ENCODE measurements at regions not wholly inside any gene's neighbourhood (a gene's known extent, or its start where the extent isn't known, plus 50 kb on each side); places are given as distances from the start of the nearest gene placed in this dataset.

DNA sequence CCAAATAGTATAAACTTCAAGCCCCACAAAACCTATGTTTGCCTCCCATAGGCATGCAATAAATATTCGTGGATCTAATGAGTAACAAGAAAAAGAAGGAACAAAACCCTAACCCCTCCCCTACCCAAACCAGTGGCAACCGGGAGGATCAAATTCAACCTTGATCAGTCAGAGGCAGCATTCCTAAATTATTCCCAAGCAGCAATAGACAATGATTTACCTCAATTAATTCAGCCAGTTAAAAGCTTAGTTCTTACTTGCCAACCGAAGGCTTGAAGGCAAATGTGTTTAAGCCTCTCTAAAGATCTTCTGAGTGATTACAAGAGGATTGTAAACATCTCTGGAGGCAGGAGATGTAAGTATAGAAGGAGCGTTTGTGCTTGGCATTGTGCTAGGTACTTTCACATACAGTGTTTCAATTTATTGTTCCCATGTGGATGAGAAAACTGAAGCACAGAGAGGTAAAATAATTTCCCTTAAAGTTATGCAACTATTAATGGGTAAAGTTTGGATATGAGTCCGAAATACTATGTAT, 197.7 kb downstream of the MTX2 start:
- ChIA-PET CTCF (no interaction called here), POLR2A (no interaction called here)
- Histone ChIP-seq H3K4me3 (ENCODE audit: control insufficient read depth in 1 of 7, extremely low read depth in 1 of 7, insufficient read depth in 4 of 7, low read depth in 2 of 7, low read length in 6 of 7) (no peak overlapping the region), H3K4me1 (ENCODE audit: control extremely low read depth in 1 of 4, control insufficient read depth in 4 of 4, insufficient read depth in 4 of 4, low read length in 3 of 4) (peaks cover 0 to 3% (median 2%) of the 10 kb centered on the region in 4 experiments), H3K9me3 (ENCODE audit: control extremely low read depth in 1 of 5, control insufficient read depth in 4 of 5, insufficient read depth in 2 of 5, low read depth in 1 of 5, low read length in 4 of 5) (no peaks in the 10 kb centered on the region), H3K27ac (ENCODE audit: insufficient read depth in 1 of 2, low read depth in 1 of 2, low read length in 2 of 2, poor library complexity in 1 of 2, severe bottlenecking in 2 of 2) (no peak overlapping the region), H3K36me3 (ENCODE audit: control insufficient read depth in 4 of 4, insufficient read depth in 4 of 4, low read length in 3 of 4) (no peaks in the 10 kb centered on the region), H3K27me3 (replicated peaks in 2 of 5; ENCODE audit: control insufficient read depth in 4 of 5, insufficient read depth in 5 of 5, low read length in 4 of 5) (peaks cover 0 to 36% (median 23%) of the 10 kb centered on the region in 5 experiments)
- WGBS (ENCODE audit: insufficient coverage): 100% methylated on average over 2 of the region's 5 CpGs
- no peak for DNase-seq

DNA sequence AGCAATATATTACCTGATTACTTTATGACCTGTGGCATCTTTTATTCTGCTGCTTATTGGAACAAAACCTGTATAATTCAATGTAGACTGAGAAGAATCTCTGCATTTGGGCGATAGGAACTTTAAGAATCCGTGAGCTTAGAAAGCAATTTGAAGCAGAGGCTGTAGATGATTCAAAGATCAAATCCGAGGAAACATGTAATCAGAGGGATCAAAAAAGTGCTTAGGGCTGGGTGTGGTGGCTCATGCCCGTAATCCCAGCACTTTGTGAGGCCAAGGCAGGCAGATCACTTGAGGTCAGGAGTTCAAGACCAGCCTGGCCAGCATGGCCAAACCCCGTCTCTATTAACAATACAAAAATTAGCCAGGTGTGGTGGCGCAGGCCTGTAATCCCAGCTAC, 198.4 kb downstream of the MTX2 start:
- 97% methylated on average over 6 of the region's 6 CpGs for WGBS (ENCODE audit: insufficient coverage)
- H3K27me3 ChIP-seq (replicated peaks in 2 of 5; ENCODE audit: control insufficient read depth in 4 of 5, insufficient read depth in 5 of 5, low read length in 4 of 5): peaks cover 0 to 30% (median 16%) of the 10 kb centered on the region in 5 experiments
- CTCF ChIA-PET: no interaction called here

DNA sequence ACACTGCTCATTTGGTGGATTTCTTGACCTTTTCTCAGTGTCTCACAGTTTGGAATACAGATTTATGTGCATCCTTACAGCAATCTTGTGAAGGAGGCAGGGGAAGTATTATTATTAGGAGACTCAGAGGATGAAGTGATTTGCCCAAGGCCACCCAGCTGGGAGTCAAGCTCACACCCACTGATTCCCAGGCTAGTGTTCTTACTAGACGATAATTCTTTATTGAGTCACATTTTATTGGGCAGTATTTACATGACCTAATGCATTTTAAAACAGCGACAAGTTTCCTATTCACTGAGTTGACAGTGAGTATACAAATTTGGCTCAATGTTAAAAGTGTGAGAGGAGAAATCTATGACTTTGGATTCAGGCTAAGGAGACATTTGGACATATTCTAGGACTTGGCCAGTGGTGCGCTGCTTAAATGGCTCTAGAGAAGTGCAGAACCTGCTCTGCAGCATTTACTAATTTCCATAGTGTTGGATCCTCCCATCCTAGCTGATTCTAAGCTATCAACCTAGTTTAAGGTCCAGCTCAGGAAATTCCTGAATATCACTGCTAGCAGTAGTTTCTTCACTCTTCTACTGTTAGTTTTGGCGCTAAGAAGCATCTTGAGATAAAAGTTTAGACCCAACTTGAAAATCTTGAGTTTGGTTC, 199.3 kb downstream of the MTX2 start:
- Histone ChIP-seq H3K27ac (ENCODE audit: insufficient read depth in 1 of 2, low read depth in 1 of 2, low read length in 2 of 2, poor library complexity in 1 of 2, severe bottlenecking in 2 of 2) (no peak overlapping the region), H3K9me3 (ENCODE audit: control extremely low read depth in 1 of 5, control insufficient read depth in 4 of 5, insufficient read depth in 2 of 5, low read depth in 1 of 5, low read length in 4 of 5) (no peaks in the 10 kb centered on the region), H3K4me3 (ENCODE audit: control insufficient read depth in 1 of 7, extremely low read depth in 1 of 7, insufficient read depth in 4 of 7, low read depth in 2 of 7, low read length in 6 of 7) (no peak overlapping the region), H3K27me3 (replicated peaks in 2 of 5; ENCODE audit: control insufficient read depth in 4 of 5, insufficient read depth in 5 of 5, low read length in 4 of 5) (peaks cover 0 to 28% (median 13%) of the 10 kb centered on the region in 5 experiments), H3K36me3 (ENCODE audit: control insufficient read depth in 4 of 4, insufficient read depth in 4 of 4, low read length in 3 of 4) (no peaks in the 10 kb centered on the region), H3K4me1 (ENCODE audit: control extremely low read depth in 1 of 4, control insufficient read depth in 4 of 4, insufficient read depth in 4 of 4, low read length in 3 of 4) (peaks cover 2 to 17% (median 5%) of the 10 kb centered on the region in 4 experiments)
- ChIA-PET CTCF (interaction anchor here (1.0 to 1.2 kb wide), 2 partner anchors 13 to 14 kb away, joined by 4 read pairs; no protein-coding TSS in a partner anchor), POLR2A (interaction anchor here (0.6 kb wide), 1 partner anchor 35 kb away, joined by 3 read pairs; no protein-coding TSS in a partner anchor)
- DNase-seq: no peak
- 100% methylated on average over 2 of the region's 4 CpGs for WGBS (ENCODE audit: insufficient coverage)

More for the DNA sequence above, 198.4 kb downstream of the MTX2 start:
- DNase-seq: no peak
- Histone ChIP-seq H3K4me1 (ENCODE audit: control extremely low read depth in 1 of 4, control insufficient read depth in 4 of 4, insufficient read depth in 4 of 4, low read length in 3 of 4) (peaks cover 2 to 9% (median 5%) of the 10 kb centered on the region in 4 experiments), H3K4me3 (ENCODE audit: control insufficient read depth in 1 of 7, extremely low read depth in 1 of 7, insufficient read depth in 4 of 7, low read depth in 2 of 7, low read length in 6 of 7) (no peak overlapping the region), H3K9me3 (ENCODE audit: control extremely low read depth in 1 of 5, control insufficient read depth in 4 of 5, insufficient read depth in 2 of 5, low read depth in 1 of 5, low read length in 4 of 5) (no peaks in the 10 kb centered on the region), H3K36me3 (ENCODE audit: control insufficient read depth in 4 of 4, insufficient read depth in 4 of 4, low read length in 3 of 4) (no peaks in the 10 kb centered on the region), H3K27ac (ENCODE audit: insufficient read depth in 1 of 2, low read depth in 1 of 2, low read length in 2 of 2, poor library complexity in 1 of 2, severe bottlenecking in 2 of 2) (no peak overlapping the region)
- POLR2A ChIA-PET: no interaction called here

DNA sequence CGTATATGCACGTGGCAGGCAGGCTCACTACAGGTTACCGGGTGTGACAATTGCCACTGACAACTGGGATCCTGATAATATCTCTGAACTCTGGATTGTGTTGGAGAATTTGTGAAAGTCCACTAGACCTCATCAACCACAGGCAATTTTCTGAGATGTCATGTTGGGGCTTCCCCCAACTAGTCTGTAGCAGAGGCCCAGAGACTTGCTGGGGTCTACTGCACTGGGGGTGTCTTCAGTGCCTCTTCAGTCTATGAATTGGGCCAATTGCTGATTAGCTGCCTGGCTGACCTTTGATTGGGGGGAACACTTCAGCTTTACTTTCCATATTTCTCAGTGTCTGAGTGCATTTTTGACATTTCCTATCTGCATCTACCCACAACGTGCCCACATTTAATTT, 201.5 kb downstream of the MTX2 start:
- Histone ChIP-seq H3K4me3 (ENCODE audit: control insufficient read depth in 1 of 7, extremely low read depth in 1 of 7, insufficient read depth in 4 of 7, low read depth in 2 of 7, low read length in 6 of 7) (no peak overlapping the region), H3K36me3 (ENCODE audit: control insufficient read depth in 4 of 4, insufficient read depth in 4 of 4, low read length in 3 of 4) (no peaks in the 10 kb centered on the region), H3K9me3 (ENCODE audit: control extremely low read depth in 1 of 5, control insufficient read depth in 4 of 5, insufficient read depth in 2 of 5, low read depth in 1 of 5, low read length in 4 of 5) (peaks cover 0 to 1% (median 0%) of the 10 kb centered on the region in 5 experiments), H3K4me1 (ENCODE audit: control extremely low read depth in 1 of 4, control insufficient read depth in 4 of 4, insufficient read depth in 4 of 4, low read length in 3 of 4) (peaks cover 2 to 17% (median 5%) of the 10 kb centered on the region in 4 experiments), H3K27ac (ENCODE audit: insufficient read depth in 1 of 2, low read depth in 1 of 2, low read length in 2 of 2, poor library complexity in 1 of 2, severe bottlenecking in 2 of 2) (no peak overlapping the region), H3K27me3 (replicated peaks in 2 of 5; ENCODE audit: control insufficient read depth in 4 of 5, insufficient read depth in 5 of 5, low read length in 4 of 5) (peaks cover 0 to 13% (median 3%) of the 10 kb centered on the region in 5 experiments)
- 93% methylated on average over 3 of the region's 4 CpGs for WGBS (ENCODE audit: insufficient coverage)
- CTCF ChIA-PET: no interaction called here
- no peak for DNase-seq
- POLR2A ChIA-PET: no interaction called here

DNA sequence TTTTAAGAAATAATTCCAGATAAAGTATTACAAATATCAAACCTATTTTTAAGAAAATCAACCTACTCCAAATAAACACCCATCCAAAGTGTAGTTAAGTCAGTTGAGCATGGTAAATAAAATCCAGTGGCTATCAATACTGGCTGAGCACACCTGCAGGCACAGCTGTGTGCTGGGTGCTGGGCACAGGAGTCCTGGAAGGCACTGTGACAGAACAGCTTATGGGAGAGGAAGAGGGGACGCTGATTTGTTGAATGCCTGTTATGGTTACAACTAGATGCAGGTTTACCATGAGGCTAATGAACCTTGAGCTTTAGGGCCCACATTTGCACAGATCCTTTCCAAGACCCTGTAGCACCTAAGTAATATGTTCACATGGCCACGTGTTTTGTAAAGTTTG, 202.7 kb downstream of the MTX2 start:
- POLR2A ChIA-PET: no interaction called here
- Histone ChIP-seq H3K36me3 (ENCODE audit: control insufficient read depth in 4 of 4, insufficient read depth in 4 of 4, low read length in 3 of 4) (no peaks in the 10 kb centered on the region), H3K4me1 (ENCODE audit: control extremely low read depth in 1 of 4, control insufficient read depth in 4 of 4, insufficient read depth in 4 of 4, low read length in 3 of 4) (peaks cover 2 to 17% (median 5%) of the 10 kb centered on the region in 4 experiments), H3K9me3 (ENCODE audit: control extremely low read depth in 1 of 5, control insufficient read depth in 4 of 5, insufficient read depth in 2 of 5, low read depth in 1 of 5, low read length in 4 of 5) (peaks cover 0 to 1% (median 0%) of the 10 kb centered on the region in 5 experiments), H3K27me3 (replicated peaks in 2 of 5; ENCODE audit: control insufficient read depth in 4 of 5, insufficient read depth in 5 of 5, low read length in 4 of 5) (peaks cover 0 to 5% (median 3%) of the 10 kb centered on the region in 5 experiments), H3K27ac (ENCODE audit: insufficient read depth in 1 of 2, low read depth in 1 of 2, low read length in 2 of 2, poor library complexity in 1 of 2, severe bottlenecking in 2 of 2) (no peak overlapping the region), H3K4me3 (ENCODE audit: control insufficient read depth in 1 of 7, extremely low read depth in 1 of 7, insufficient read depth in 4 of 7, low read depth in 2 of 7, low read length in 6 of 7) (no peak overlapping the region)
- WGBS (ENCODE audit: insufficient coverage): 100% methylated on average over 1 of the region's 2 CpGs
- no peak for DNase-seq
- CTCF ChIA-PET: interaction anchor here (1.1 to 1.4 kb wide), 3 partner anchors 9 to 17 kb away, joined by 3 to 5 read pairs (median 3); no protein-coding TSS in a partner anchor

DNA sequence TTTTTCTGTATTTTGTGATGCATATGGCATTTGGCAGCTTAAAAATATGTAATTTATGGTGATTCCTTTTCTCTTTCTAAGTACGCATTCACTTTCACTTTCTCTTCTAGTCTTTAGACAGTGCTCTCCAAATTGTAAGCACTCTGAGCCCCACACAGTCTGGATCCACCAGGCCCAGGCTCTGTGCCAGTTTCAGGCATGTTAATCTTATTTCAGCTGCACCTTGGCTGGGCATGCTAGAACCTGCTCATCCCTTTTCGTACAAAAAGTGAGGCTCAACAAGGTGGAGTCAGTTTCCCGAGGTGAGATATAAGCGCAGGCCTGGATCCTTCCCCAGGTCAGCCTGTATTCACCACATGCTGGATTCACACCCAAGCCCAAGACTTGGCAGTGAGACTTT, 203.9 kb downstream of the MTX2 start:
- peak in 2 of 3 donors; percentile 49 to 60 for DNase-seq
- peaks cover 0 to 1% (median 0%) of the 10 kb centered on the region in 5 experiments for H3K9me3 ChIP-seq (ENCODE audit: control extremely low read depth in 1 of 5, control insufficient read depth in 4 of 5, insufficient read depth in 2 of 5, low read depth in 1 of 5, low read length in 4 of 5)
- ChIA-PET POLR2A (no interaction called here), CTCF (interaction anchor here (1.1 to 2.2 kb wide), 4 partner anchors 8 to 18 kb away, joined by 3 to 7 read pairs (median 4); no protein-coding TSS in a partner anchor)
- peaks cover 2 to 17% (median 5%) of the 10 kb centered on the region in 4 experiments for H3K4me1 ChIP-seq (ENCODE audit: control extremely low read depth in 1 of 4, control insufficient read depth in 4 of 4, insufficient read depth in 4 of 4, low read length in 3 of 4)
- H3K4me3 ChIP-seq (ENCODE audit: control insufficient read depth in 1 of 7, extremely low read depth in 1 of 7, insufficient read depth in 4 of 7, low read depth in 2 of 7, low read length in 6 of 7): no peak overlapping the region
- H3K27ac ChIP-seq (ENCODE audit: insufficient read depth in 1 of 2, low read depth in 1 of 2, low read length in 2 of 2, poor library complexity in 1 of 2, severe bottlenecking in 2 of 2): no peak overlapping the region
- WGBS (ENCODE audit: insufficient coverage): 62% methylated on average over 4 of the region's 4 CpGs
- peaks cover 0 to 4% (median 1%) of the 10 kb centered on the region in 5 experiments for H3K27me3 ChIP-seq (replicated peaks in 2 of 5; ENCODE audit: control insufficient read depth in 4 of 5, insufficient read depth in 5 of 5, low read length in 4 of 5)
- no peaks in the 10 kb centered on the region for H3K36me3 ChIP-seq (ENCODE audit: control insufficient read depth in 4 of 4, insufficient read depth in 4 of 4, low read length in 3 of 4)

DNA sequence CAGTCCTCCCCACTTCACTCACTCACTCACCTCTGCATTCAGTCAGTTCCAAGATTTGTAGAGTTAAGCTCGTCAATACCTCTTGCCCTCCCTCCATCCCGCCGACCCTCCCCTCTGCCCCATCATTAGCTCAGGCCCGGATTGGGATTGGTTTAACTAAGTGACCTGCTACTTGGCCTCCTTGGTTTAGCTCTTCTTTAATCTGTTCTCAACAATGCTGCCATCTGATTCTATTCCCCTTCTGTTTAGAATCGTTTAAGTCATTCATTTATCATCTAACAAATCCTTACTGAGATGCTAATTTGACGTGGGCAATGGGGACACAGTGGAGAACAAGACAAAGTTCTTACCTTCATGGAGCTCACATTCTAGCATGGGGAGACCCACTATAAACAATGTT, 204.6 kb downstream of the MTX2 start:
- no peak for DNase-seq
- H3K4me3 ChIP-seq (ENCODE audit: control insufficient read depth in 1 of 7, extremely low read depth in 1 of 7, insufficient read depth in 4 of 7, low read depth in 2 of 7, low read length in 6 of 7): no peak overlapping the region
- no peaks in the 10 kb centered on the region for H3K36me3 ChIP-seq (ENCODE audit: control insufficient read depth in 4 of 4, insufficient read depth in 4 of 4, low read length in 3 of 4)
- no peak overlapping the region for H3K27ac ChIP-seq (ENCODE audit: insufficient read depth in 1 of 2, low read depth in 1 of 2, low read length in 2 of 2, poor library complexity in 1 of 2, severe bottlenecking in 2 of 2)
- H3K27me3 ChIP-seq (replicated peaks in 2 of 5; ENCODE audit: control insufficient read depth in 4 of 5, insufficient read depth in 5 of 5, low read length in 4 of 5): peaks cover 0 to 4% (median 0%) of the 10 kb centered on the region in 5 experiments
- POLR2A ChIA-PET: no interaction called here
- 97% methylated on average over 4 of the region's 6 CpGs for WGBS (ENCODE audit: insufficient coverage)
- CTCF ChIA-PET: interaction anchor here (1.0 to 2.2 kb wide), 3 partner anchors 11 to 18 kb away, joined by 3 to 7 read pairs (median 4); no protein-coding TSS in a partner anchor
- peaks cover 0 to 1% (median 0%) of the 10 kb centered on the region in 5 experiments for H3K9me3 ChIP-seq (ENCODE audit: control extremely low read depth in 1 of 5, control insufficient read depth in 4 of 5, insufficient read depth in 2 of 5, low read depth in 1 of 5, low read length in 4 of 5)
- H3K4me1 ChIP-seq (ENCODE audit: control extremely low read depth in 1 of 4, control insufficient read depth in 4 of 4, insufficient read depth in 4 of 4, low read length in 3 of 4): peaks cover 2 to 17% (median 5%) of the 10 kb centered on the region in 4 experiments
